Left colon (tissue), 2 donors: ENCODE measurements at regions not wholly inside any gene's neighbourhood (a gene's known extent, or its start where the extent isn't known, plus 50 kb on each side); places are given as distances from the start of the nearest gene placed in this dataset.

ENCODE experiments used
- ATAC-seq: fragments of 200-7000 bp; cut with Tn5 transposase; one replicate; pipeline ENCODE4 v1.9.1; 2020; ENCODE audit warnings: mild to moderate bottlenecking, moderate library complexity
- DNase-seq, 2 donors: peaks; one replicate each; pipeline ENCODE4 v3.0.0-alpha.2; 2020
- intact Hi-C, 2 donors: fragments of 100-400 bp; cut with DNase I in 1 of 2; cut with micrococcal nuclease in 1 of 2; formaldehyde crosslinking; loops; one replicate each; pipeline versions ENCODE4 v1.11.2 to v1.14.0; 2022; cut with DNase I, micrococcal nuclease
- donor health status: DM: no; HTN: no; CAD: no.
- donor health status: DM: yes; HTN: yes; CAD: no.

- ATAC-seq (no peak), DNase-seq (no peak)
- intact Hi-C loops = loop anchor here in 1 of 2 donors (5.0 kb wide), 1 partner anchor 95 kb away; no protein-coding TSS in a partner anchor
Observed at GRCh38 chrX:10106806-10107205, 50.0 kb upstream of the CLCN4 start.
